ENCODE measurements at regions not wholly inside any gene's neighbourhood (a gene's known extent, or its start where the extent isn't known, plus 50 kb on each side); places are given as distances from the start of the nearest gene placed in this dataset.

GRCh38 chr13:66087269-66087710, 1142.8 kb downstream of the PCDH9 start:
- no peaks in the 10 kb centered on the region for H3K79me2 ChIP-seq
- H4K20me1 ChIP-seq (ENCODE audit: insufficient read depth, poor library complexity, severe bottlenecking) = no peaks in the 10 kb centered on the region
- WGBS (ENCODE audit: low lambda C conversion rate, missing lambda C conversion rate) = 51% methylated on average over 2 of the region's 2 CpGs
- H3K4me1 ChIP-seq (ENCODE audit: insufficient read depth) = no peaks in the 10 kb centered on the region
- no peak overlapping the region for H3K4me3 ChIP-seq
- H3K9me3 ChIP-seq (ENCODE audit: low read depth) = no peaks in the 10 kb centered on the region
- no peaks in the 10 kb centered on the region for H3K36me3 ChIP-seq (replicated peaks; ENCODE audit: insufficient read depth, low read depth)
- no peak for TF ChIP-seq EZH2 (IDR thresholded peaks at IDR 0.05; ENCODE audit: borderline replicate concordance)
- TF ChIP-seq EZH2phosphoT487 (IDR thresholded peaks at IDR 0.05; ENCODE audit: low read depth, severe bottlenecking, unreplicated experiment) = no peak
- no peak for TF ChIP-seq CTCF (IDR thresholded peaks at IDR 0.05; ENCODE audit: poor library complexity)
- no peaks in the 10 kb centered on the region for H3K27me3 ChIP-seq
- no peak for DNase-seq (ENCODE audit: low spot score)
- H3K27ac ChIP-seq = no peak overlapping the region
- no peak overlapping the region for H3K4me2 ChIP-seq
- no peaks in the 10 kb centered on the region for H3K9me2 ChIP-seq (replicated peaks; ENCODE audit: insufficient read depth)
- no peak overlapping the region for H2AFZ ChIP-seq

DNA sequence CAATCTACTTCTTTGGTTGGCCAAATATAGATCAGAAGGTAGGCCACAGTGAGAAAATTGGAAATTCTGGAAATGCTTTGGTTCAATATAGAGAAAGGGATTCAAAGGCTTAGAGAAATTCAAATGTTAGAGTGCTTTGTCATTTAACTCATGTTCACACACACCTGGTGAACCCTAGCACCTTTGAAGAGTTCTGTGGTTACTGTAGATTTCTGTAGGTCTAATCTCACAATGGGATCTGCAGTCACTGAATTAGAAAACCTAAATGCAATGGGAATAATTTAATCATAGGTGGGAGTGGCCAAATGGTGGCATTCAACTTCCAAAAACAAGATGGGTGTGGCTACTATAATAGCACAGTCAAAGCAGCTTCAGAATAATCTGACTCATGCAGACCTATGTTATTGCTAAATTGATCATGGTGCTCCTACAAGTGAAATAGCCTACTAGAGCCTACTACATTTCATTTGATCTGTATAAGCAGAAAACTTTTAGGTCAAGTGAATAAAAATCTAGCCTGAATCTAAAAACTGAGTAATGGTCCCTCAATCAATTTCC, 1152.9 kb downstream of the PCDH9 start:
- no peak for DNase-seq (ENCODE audit: low spot score)
- Histone ChIP-seq H4K20me1 (ENCODE audit: insufficient read depth, poor library complexity, severe bottlenecking) (no peaks in the 10 kb centered on the region), H3K4me3 (no peak overlapping the region), H3K27me3 (no peaks in the 10 kb centered on the region), H3K27ac (no peak overlapping the region), H3K9me2 (replicated peaks; ENCODE audit: insufficient read depth) (no peaks in the 10 kb centered on the region), H3K4me1 (ENCODE audit: insufficient read depth) (no peaks in the 10 kb centered on the region), H2AFZ (no peak overlapping the region), H3K79me2 (no peaks in the 10 kb centered on the region), H3K4me2 (no peak overlapping the region), H3K9me3 (ENCODE audit: low read depth) (no peaks in the 10 kb centered on the region), H3K36me3 (replicated peaks; ENCODE audit: insufficient read depth, low read depth) (no peaks in the 10 kb centered on the region)
- TF ChIP-seq EZH2phosphoT487 (IDR thresholded peaks at IDR 0.05; ENCODE audit: low read depth, severe bottlenecking, unreplicated experiment) = no peak
- TF ChIP-seq CTCF (IDR thresholded peaks at IDR 0.05; ENCODE audit: poor library complexity) = no peak
- TF ChIP-seq EZH2 (IDR thresholded peaks at IDR 0.05; ENCODE audit: borderline replicate concordance) = no peak

GRCh38 chr13:66076417-66076816, 1153.7 kb downstream of the PCDH9 start:
- no peaks in the 10 kb centered on the region for H3K4me1 ChIP-seq (ENCODE audit: insufficient read depth)
- no peak for TF ChIP-seq CTCF (IDR thresholded peaks at IDR 0.05; ENCODE audit: poor library complexity)
- no peak for TF ChIP-seq EZH2phosphoT487 (IDR thresholded peaks at IDR 0.05; ENCODE audit: low read depth, severe bottlenecking, unreplicated experiment)
- no peak for TF ChIP-seq EZH2 (IDR thresholded peaks at IDR 0.05; ENCODE audit: borderline replicate concordance)
- H3K9me3 ChIP-seq (ENCODE audit: low read depth) = no peaks in the 10 kb centered on the region
- no peak overlapping the region for H3K27ac ChIP-seq
- no peak overlapping the region for H2AFZ ChIP-seq
- no peak for DNase-seq (ENCODE audit: low spot score)
- 90% methylated on average over 3 of the region's 3 CpGs for WGBS (ENCODE audit: low lambda C conversion rate, missing lambda C conversion rate)
- no peaks in the 10 kb centered on the region for H3K9me2 ChIP-seq (replicated peaks; ENCODE audit: insufficient read depth)
- H3K36me3 ChIP-seq (replicated peaks; ENCODE audit: insufficient read depth, low read depth) = no peaks in the 10 kb centered on the region
- H3K79me2 ChIP-seq = no peaks in the 10 kb centered on the region
- H3K4me3 ChIP-seq = no peak overlapping the region
- no peaks in the 10 kb centered on the region for H3K27me3 ChIP-seq
- no peak overlapping the region for H3K4me2 ChIP-seq
- H4K20me1 ChIP-seq (ENCODE audit: insufficient read depth, poor library complexity, severe bottlenecking) = no peaks in the 10 kb centered on the region

All from hepatocyte (in vitro differentiated cells).